ENCODE measurements at regions not wholly inside any gene's neighbourhood (a gene's known extent, or its start where the extent isn't known, plus 50 kb on each side); places are given as distances from the start of the nearest gene placed in this dataset.
"Not testable (repeated sequence)": the region's sequence is repeated elsewhere in the genome, so short reads cannot be mapped to it uniquely, and the experiment has no call there.

- no peak for TF ChIP-seq CTCF (IDR thresholded peaks at IDR 0.05; ENCODE audit: borderline replicate concordance, insufficient read depth, low read depth, low read length)
Measured at GRCh38 chr6:78701407-78701806, 165.9 kb upstream of the IRAK1BP1 start.

GRCh38 chr6:78709021-78709420, 158.3 kb upstream of the IRAK1BP1 start:
- no peak overlapping the region for H3K4me3 ChIP-seq (ENCODE audit: low read depth, low read length)
- no peak for TF ChIP-seq CTCF (IDR thresholded peaks at IDR 0.05; ENCODE audit: borderline replicate concordance, insufficient read depth, low read depth, low read length)

More at GRCh38 chr6:78701407-78701806, 165.9 kb upstream of the IRAK1BP1 start:
- H3K4me3 ChIP-seq (ENCODE audit: low read depth, low read length) = no peak overlapping the region

GRCh38 chr6:78713564-78713963, 153.8 kb upstream of the IRAK1BP1 start:
- TF ChIP-seq CTCF (IDR thresholded peaks at IDR 0.05; ENCODE audit: borderline replicate concordance, insufficient read depth, low read depth, low read length) = no peak
- H3K4me3 ChIP-seq (ENCODE audit: low read depth, low read length) = no peak overlapping the region

GRCh38 chr6:78744144-78744543, 123.2 kb upstream of the IRAK1BP1 start:
- H3K4me3 ChIP-seq (ENCODE audit: low read depth, low read length) = no peak overlapping the region
- TF ChIP-seq CTCF (IDR thresholded peaks at IDR 0.05; ENCODE audit: borderline replicate concordance, insufficient read depth, low read depth, low read length) = no peak

GRCh38 chr6:78746457-78746856, 120.9 kb upstream of the IRAK1BP1 start:
- TF ChIP-seq CTCF (IDR thresholded peaks at IDR 0.05; ENCODE audit: borderline replicate concordance, insufficient read depth, low read depth, low read length) = no peak

GRCh38 chr6:78749326-78749725, 118.0 kb upstream of the IRAK1BP1 start:
- no peak for TF ChIP-seq CTCF (IDR thresholded peaks at IDR 0.05; ENCODE audit: borderline replicate concordance, insufficient read depth, low read depth, low read length)
- H3K4me3 ChIP-seq (ENCODE audit: low read depth, low read length) = no peak overlapping the region

More at GRCh38 chr6:78746457-78746856, 120.9 kb upstream of the IRAK1BP1 start:
- H3K4me3 ChIP-seq (ENCODE audit: low read depth, low read length) = no peak overlapping the region

GRCh38 chr6:78758297-78758798, 109.0 kb upstream of the IRAK1BP1 start:
- H3K4me3 ChIP-seq (ENCODE audit: low read depth, low read length) = not testable (repeated sequence)

- no peak for TF ChIP-seq CTCF (IDR thresholded peaks at IDR 0.05; ENCODE audit: borderline replicate concordance, insufficient read depth, low read depth, low read length)
- no peak overlapping the region for H3K4me3 ChIP-seq (ENCODE audit: low read depth, low read length)
Measured at GRCh38 chr6:78768271-78768670, 99.1 kb upstream of the IRAK1BP1 start.
